H1 (cell line): ENCODE measurements at regions not wholly inside any gene's neighbourhood (a gene's known extent, or its start where the extent isn't known, plus 50 kb on each side); places are given as distances from the start of the nearest gene placed in this dataset.

Experiments used
- CTCF ChIA-PET: fragments of 300-600 bp; sonication (Branson Sonifier 250); formaldehyde crosslinking; loops from one replicate; lab custom pipeline; 2021; ENCODE audit not compliant: partially characterized antibody; lab: Charles Lee
- POLR2A ChIA-PET: fragments of 300-600 bp; sonication (Branson Sonifier 250); formaldehyde crosslinking; loops from one replicate; lab custom pipeline; 2021; ENCODE audit warnings: inconsistent platforms; ENCODE audit not compliant: partially characterized antibody; lab: Charles Lee
- DNase-seq, 2 experiments: peaks; one replicate each; pipeline versions ENCODE4 v3.0.0 to v3.0.0-alpha.2; 2010 to 2022; ENCODE audit warnings: low spot score in 2 of 2, low read depth in 1 of 2, mixed read lengths in 1 of 2
- FAIRE-seq: peaks from 2 replicates; lab custom pipeline; 2011; peaks lifted over from hg19 to GRCh38; lab: Jason Lieb, UNC
- H2AFZ ChIP-seq: 2 replicates; pipeline ENCODE4 v1.8.1; 2012; ENCODE audit warnings: low read length, inconsistent platforms
- H2AK5ac ChIP-seq: 2 replicates; pipeline ENCODE4 v1.6.1; 2013; ENCODE audit warnings: low read depth, low read length
- H2BK120ac ChIP-seq: replicated peaks from 2 replicates; pipeline ENCODE3; 2013; ENCODE audit warnings: low read depth, low read length, inconsistent platforms
- H2BK12ac ChIP-seq: 2 replicates; pipeline ENCODE4 v1.6.1; 2013; ENCODE audit warnings: low read depth, low read length
- H2BK15ac ChIP-seq: 2 replicates; pipeline ENCODE4 v1.6.1; 2013; ENCODE audit warnings: low read length
- H2BK20ac ChIP-seq: 2 replicates; pipeline ENCODE4 v1.6.1; 2013; ENCODE audit warnings: low read length
- H2BK5ac ChIP-seq: 2 replicates; pipeline ENCODE4 v1.6.1; 2013; ENCODE audit warnings: low read depth, low read length
- H3K14ac ChIP-seq: 2 replicates; pipeline ENCODE4 v1.6.1; 2013; ENCODE audit warnings: inconsistent platforms; ENCODE audit not compliant: insufficient read length
- H3K18ac ChIP-seq: 2 replicates; pipeline ENCODE4 v1.6.1; 2013; ENCODE audit warnings: low read length; ENCODE audit errors: extremely low read depth
- H3K23ac ChIP-seq: 2 replicates; pipeline ENCODE4 v1.6.1; 2013; ENCODE audit warnings: inconsistent platforms; ENCODE audit not compliant: insufficient read length
- H3K23me2 ChIP-seq: 2 replicates; pipeline ENCODE4 v1.6.1; 2013; ENCODE audit warnings: low read depth, low read length
- H3K27ac ChIP-seq: 2 replicates; pipeline ENCODE4 v1.6.1; 2011; ENCODE audit warnings: low read depth, low read length, inconsistent platforms
- H3K27me3 ChIP-seq, 4 experiments: replicated peaks in 1 of 4; 1 replicate in 1 of 4; 2 replicates in 3 of 4; pipeline versions ENCODE4 v1.6.1 to v1.8.1; 2011 to 2013; ENCODE audit warnings: low read length in 3 of 4, mild to moderate bottlenecking in 3 of 4, inconsistent platforms in 2 of 4, mixed read lengths in 2 of 4, moderate library complexity in 1 of 4; ENCODE audit not compliant: control insufficient read depth in 3 of 4, insufficient read depth in 3 of 4; ENCODE audit errors: extremely low read depth in 1 of 4
- H3K36me3 ChIP-seq, 4 experiments: 2 replicates each; pipeline versions ENCODE4 v1.6.1 to v1.8.1; 2011 to 2013; ENCODE audit warnings: mild to moderate bottlenecking in 4 of 4, low read length in 3 of 4, moderate library complexity in 2 of 4, control low read depth in 1 of 4, inconsistent platforms in 1 of 4; ENCODE audit not compliant: insufficient read depth in 4 of 4, control insufficient read depth in 2 of 4
- H3K4ac ChIP-seq: replicated peaks from 2 replicates; pipeline ENCODE3; 2013; ENCODE audit warnings: low read length, low read depth, mixed read lengths, inconsistent platforms; ENCODE audit not compliant: insufficient read length
- H3K4me1 ChIP-seq, 4 experiments: replicated peaks in 1 of 4; 1 replicate in 1 of 4; 2 replicates in 3 of 4; pipeline versions ENCODE4 v1.6.1 to v1.8.1; 2011 to 2013; ENCODE audit warnings: low read length in 3 of 4, inconsistent platforms in 2 of 4, mixed read lengths in 1 of 4; ENCODE audit not compliant: insufficient read depth in 4 of 4, control insufficient read depth in 3 of 4
- H3K4me2 ChIP-seq, 2 experiments: 2 replicates each; pipeline versions ENCODE4 v1.6.1 to v1.8.1; 2011 to 2013; ENCODE audit warnings: low read depth in 2 of 2, low read length in 2 of 2, control low read depth in 1 of 2, inconsistent platforms in 1 of 2, mild to moderate bottlenecking in 1 of 2; ENCODE audit not compliant: insufficient read depth in 1 of 2
- H3K4me3 ChIP-seq, 4 experiments: fragments of 200-600, 300-600 bp in 1 of 4; sonication (generic), shearing (Covaris generic), sonication (Bioruptor Twin) in 1 of 4; 2 replicates each; pipeline versions ENCODE4 v1.5.1 to v1.8.1; 2011 to 2016; ENCODE audit warnings: low read length in 4 of 4, low read depth in 3 of 4, control low read depth in 2 of 4, inconsistent platforms in 2 of 4, mild to moderate bottlenecking in 2 of 4, mixed read lengths in 1 of 4, moderate library complexity in 1 of 4; ENCODE audit not compliant: insufficient read depth in 2 of 4; ENCODE audit errors: extremely low read depth in 1 of 4
- H3K56ac ChIP-seq: replicated peaks from 2 replicates; pipeline ENCODE3; 2013; ENCODE audit warnings: low read depth, mild to moderate bottlenecking, mixed read lengths, low read length, inconsistent platforms; ENCODE audit not compliant: insufficient read length
- H3K79me1 ChIP-seq: 2 replicates; pipeline ENCODE4 v1.6.1; 2013; ENCODE audit warnings: low read depth, low read length, control low read depth
- H3K79me2 ChIP-seq, 2 experiments: 2 replicates each; pipeline versions ENCODE4 v1.6.1 to v1.8.1; 2012 to 2013; ENCODE audit warnings: low read length in 2 of 2, mild to moderate bottlenecking in 2 of 2, inconsistent platforms in 1 of 2; ENCODE audit not compliant: insufficient read depth in 2 of 2, control insufficient read depth in 1 of 2
- H3K9ac ChIP-seq, 4 experiments: replicated peaks in 1 of 4; 1 replicate in 1 of 4; 2 replicates in 3 of 4; pipeline versions ENCODE4 v1.6.1 to v1.8.1; 2011 to 2013; ENCODE audit warnings: low read depth in 3 of 4, low read length in 3 of 4, control low read depth in 2 of 4, mild to moderate bottlenecking in 2 of 4, moderate library complexity in 2 of 4, inconsistent platforms in 1 of 4; ENCODE audit errors: extremely low read depth in 1 of 4
- H3K9me3 ChIP-seq, 2 experiments: 2 replicates each; pipeline versions ENCODE4 v1.6.1 to v1.8.1; 2012 to 2013; ENCODE audit warnings: mild to moderate bottlenecking in 2 of 2, moderate library complexity in 2 of 2, control low read depth in 1 of 2, inconsistent platforms in 1 of 2, low read depth in 1 of 2, low read length in 1 of 2, mixed read lengths in 1 of 2; ENCODE audit not compliant: insufficient read depth in 2 of 2
- H4K20me1 ChIP-seq, 2 experiments: replicated peaks in 1 of 2; 2 replicates each; pipeline versions ENCODE3 to v1.8.1; 2011 to 2013; ENCODE audit warnings: inconsistent platforms in 2 of 2, low read length in 2 of 2, mild to moderate bottlenecking in 1 of 2; ENCODE audit not compliant: insufficient read depth in 2 of 2, control insufficient read depth in 1 of 2
- H4K5ac ChIP-seq: 2 replicates; pipeline ENCODE4 v1.6.1; 2013; ENCODE audit warnings: low read length, low read depth, mixed read lengths, inconsistent platforms; ENCODE audit not compliant: insufficient read length
- H4K8ac ChIP-seq: 2 replicates; pipeline ENCODE4 v1.8.0; 2013; ENCODE audit warnings: mild to moderate bottlenecking, moderate library complexity, low read length, inconsistent platforms; ENCODE audit not compliant: insufficient read depth; ENCODE audit errors: extremely low read depth
- H4K91ac ChIP-seq: replicated peaks from 2 replicates; pipeline ENCODE3; 2013; ENCODE audit warnings: low read length, mixed read lengths, inconsistent platforms; ENCODE audit not compliant: insufficient read length
- CBX8 ChIP-seq: fragments of 300-800, 300-1000 bp; sonication (generic); IDR thresholded peaks from 2 replicates; pipeline ENCODE4 v1.7.1; 2016; ENCODE audit warnings: low read depth, low read length, borderline replicate concordance
- CREB1 ChIP-seq: IDR thresholded peaks from 2 replicates; pipeline ENCODE4 v1.6.1; 2012; ENCODE audit warnings: inconsistent platforms
- EGR1 ChIP-seq: IDR thresholded peaks from 2 replicates; pipeline ENCODE4 v1.6.1; 2011; ENCODE audit warnings: low read depth, low read length, borderline replicate concordance
- EP300 ChIP-seq, 2 experiments: IDR thresholded peaks; 1 replicate in 1 of 2; 2 replicates in 1 of 2; pipeline ENCODE4 v1.6.1; 2011 to 2012; ENCODE audit warnings: low read depth in 2 of 2, low read length in 2 of 2, mild to moderate bottlenecking in 2 of 2, borderline replicate concordance in 1 of 2, inconsistent platforms in 1 of 2, moderate library complexity in 1 of 2
- KDM4A ChIP-seq: IDR thresholded peaks from one replicate; pipeline ENCODE4 v1.7.1; 2012; ENCODE audit warnings: low read depth, mild to moderate bottlenecking, moderate library complexity, low read length, inconsistent platforms; ENCODE audit not compliant: severe bottlenecking
- MAX ChIP-seq: IDR thresholded peaks from 2 replicates; pipeline ENCODE4 v1.6.1; 2012; ENCODE audit warnings: inconsistent platforms
- RFX5 ChIP-seq: IDR thresholded peaks from 2 replicates; pipeline ENCODE4 v1.6.1; 2011; ENCODE audit warnings: low read depth, low read length, improper control_type of control experiment, borderline replicate concordance
- SAP30 ChIP-seq: fragments of 300-600 bp; sonication (generic); IDR thresholded peaks from 2 replicates; pipeline ENCODE4 v1.7.1; 2012; ENCODE audit warnings: low read length, moderate library complexity, mild to moderate bottlenecking, inconsistent platforms; ENCODE audit not compliant: insufficient read depth, insufficient replicate concordance
- SIN3A ChIP-seq, 2 experiments: IDR thresholded peaks in 1 of 2; conservative IDR thresholded peaks in 1 of 2; 2 replicates each; pipeline ENCODE4 v1.6.1; 2011 to 2012; ENCODE audit warnings: low read length in 2 of 2, improper control_type of control experiment in 1 of 2, low read depth in 1 of 2, mild to moderate bottlenecking in 1 of 2
- SIRT6 ChIP-seq: IDR thresholded peaks from one replicate; pipeline ENCODE4 v1.7.1; 2012; ENCODE audit warnings: low read length, inconsistent platforms
- USF2 ChIP-seq: IDR thresholded peaks from 2 replicates; pipeline ENCODE4 v1.6.1; 2011; ENCODE audit warnings: low read length, improper control_type of control experiment
- YY1 ChIP-seq: IDR thresholded peaks from 2 replicates; pipeline ENCODE4 v1.6.1; 2011; ENCODE audit warnings: low read depth, mild to moderate bottlenecking, low read length
- WGBS, 2 experiments: shearing (Covaris generic) in 1 of 2; methylation state at CpG; one replicate each; pipeline versions ENCODE4 v1.1.6 to v1.1.7; 2013 to 2015; ENCODE audit warnings: low lambda C conversion rate in 2 of 2, mixed read lengths in 2 of 2, inconsistent platforms in 1 of 2, low coverage in 1 of 2, missing lambda C conversion rate in 1 of 2; ENCODE audit not compliant: insufficient replicate concordance in 2 of 2, insufficient coverage in 1 of 2, insufficient read length in 1 of 2; ENCODE audit errors: extremely low coverage in 1 of 2, missing lambda C conversion rate in 1 of 2; 5-methylcytosine and 5-hydroxymethylcytosine counted together

GRCh38 chr10:29883231-29883630, 176.2 kb downstream of the JCAD start:
- no peak overlapping the region for H3K56ac ChIP-seq
- no peaks in the 10 kb centered on the region for H3K36me3 ChIP-seq
- no peak overlapping the region for H3K4ac ChIP-seq
- TF ChIP-seq KDM4A (no peak), RFX5 (no peak), MAX (no peak), CREB1 (no peak), SIRT6 (no peak), SIN3A (conservative IDR thresholded peaks at IDR 0.05 in 1 of 2, IDR thresholded peaks at IDR 0.05 in 1 of 2; ENCODE audit: low read depth in 1 of 2, low read length in 2 of 2) (no peak), USF2 (no peak), CBX8 (no peak), YY1 (no peak), EP300 (IDR thresholded peaks at IDR 0.05; ENCODE audit: borderline replicate concordance in 1 of 2, low read depth in 2 of 2, low read length in 2 of 2) (no peak), EGR1 (no peak), SAP30 (no peak)
- no peaks in the 10 kb centered on the region for H4K20me1 ChIP-seq
- H2AK5ac ChIP-seq: no peak overlapping the region
- no peak overlapping the region for H2BK12ac ChIP-seq
- H2BK15ac ChIP-seq: no peak overlapping the region
- H3K23ac ChIP-seq: no peak overlapping the region
- H3K14ac ChIP-seq: no peak overlapping the region
- no peak overlapping the region for H2BK120ac ChIP-seq
- no peaks in the 10 kb centered on the region for H3K9me3 ChIP-seq
- WGBS, 2 experiments: 94% methylated on average over 3 of the region's 3 CpGs; no CpG with 5 or more reads in 1 of the 2 experiments
- H3K27me3 ChIP-seq: no peaks in the 10 kb centered on the region
- no peaks in the 10 kb centered on the region for H3K23me2 ChIP-seq
- no peak overlapping the region for H2BK5ac ChIP-seq
- ChIA-PET CTCF (no interaction called here), POLR2A (no interaction called here)
- no peak overlapping the region for H2BK20ac ChIP-seq
- H2AFZ ChIP-seq: no peak overlapping the region
- H4K91ac ChIP-seq: no peak overlapping the region
- H3K4me3 ChIP-seq: no peak overlapping the region
- H4K5ac ChIP-seq: no peak overlapping the region
- H3K79me1 ChIP-seq: no peaks in the 10 kb centered on the region
- no peak overlapping the region for H4K8ac ChIP-seq
- no peak overlapping the region for H3K18ac ChIP-seq
- H3K27ac ChIP-seq: no peak overlapping the region
- DNase-seq: no peak
- no peak for FAIRE-seq
- no peak overlapping the region for H3K4me2 ChIP-seq
- no peaks in the 10 kb centered on the region for H3K4me1 ChIP-seq
- H3K79me2 ChIP-seq: no peaks in the 10 kb centered on the region
- no peak overlapping the region for H3K9ac ChIP-seq
